ENCODE measurements at regions not wholly inside any gene's neighbourhood (a gene's known extent, or its start where the extent isn't known, plus 50 kb on each side); places are given as distances from the start of the nearest gene placed in this dataset.
"Not testable (repeated sequence)": the region's sequence is repeated elsewhere in the genome, so short reads cannot be mapped to it uniquely, and the experiment has no call there.

- no peak for DNase-seq (ENCODE audit: low read depth in 2 of 2, low spot score in 1 of 2)
Measured at GRCh38 chr13:111492958-111493357, 172.5 kb downstream of the TEX29 start.

- no peak for DNase-seq (ENCODE audit: low read depth in 2 of 2, low spot score in 1 of 2)
Measured at GRCh38 chr13:111493468-111493867, 173.0 kb downstream of the TEX29 start.

GRCh38 chr13:111494641-111495040 lies 174.2 kb downstream of the TEX29 start:
- DNase-seq (ENCODE audit: low read depth in 2 of 2, low spot score in 1 of 2): no peak

- DNase-seq (ENCODE audit: low read depth in 2 of 2, low spot score in 1 of 2): not testable (repeated sequence)
Measured at GRCh38 chr13:111501596-111502535, 181.4 kb downstream of the TEX29 start.

GRCh38 chr13:111502957-111503356 lies 182.5 kb downstream of the TEX29 start:
- DNase-seq (ENCODE audit: low read depth in 2 of 2, low spot score in 1 of 2): no peak

DNA sequence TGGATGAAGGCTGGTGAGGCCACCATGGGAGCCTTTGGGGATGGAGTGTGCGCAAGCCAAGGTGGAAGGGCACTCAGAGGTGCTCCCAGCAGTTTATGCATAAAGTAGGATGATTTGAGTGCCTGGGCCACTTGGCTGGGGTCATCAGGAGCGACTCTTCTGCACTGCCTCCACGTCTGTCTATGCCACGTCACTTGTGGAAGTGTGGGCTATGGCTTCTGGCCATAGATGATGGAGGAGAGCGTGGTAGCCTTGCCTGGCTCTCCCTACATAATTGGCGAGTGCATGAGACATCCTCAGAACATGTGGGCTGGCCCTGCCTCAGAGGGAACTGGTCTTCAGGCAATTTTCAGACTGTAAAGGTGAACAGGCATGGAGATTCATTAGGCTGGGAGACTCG lies 182.9 kb downstream of the TEX29 start:
- DNase-seq (ENCODE audit: low read depth in 2 of 2, low spot score in 1 of 2): no peak

DNA sequence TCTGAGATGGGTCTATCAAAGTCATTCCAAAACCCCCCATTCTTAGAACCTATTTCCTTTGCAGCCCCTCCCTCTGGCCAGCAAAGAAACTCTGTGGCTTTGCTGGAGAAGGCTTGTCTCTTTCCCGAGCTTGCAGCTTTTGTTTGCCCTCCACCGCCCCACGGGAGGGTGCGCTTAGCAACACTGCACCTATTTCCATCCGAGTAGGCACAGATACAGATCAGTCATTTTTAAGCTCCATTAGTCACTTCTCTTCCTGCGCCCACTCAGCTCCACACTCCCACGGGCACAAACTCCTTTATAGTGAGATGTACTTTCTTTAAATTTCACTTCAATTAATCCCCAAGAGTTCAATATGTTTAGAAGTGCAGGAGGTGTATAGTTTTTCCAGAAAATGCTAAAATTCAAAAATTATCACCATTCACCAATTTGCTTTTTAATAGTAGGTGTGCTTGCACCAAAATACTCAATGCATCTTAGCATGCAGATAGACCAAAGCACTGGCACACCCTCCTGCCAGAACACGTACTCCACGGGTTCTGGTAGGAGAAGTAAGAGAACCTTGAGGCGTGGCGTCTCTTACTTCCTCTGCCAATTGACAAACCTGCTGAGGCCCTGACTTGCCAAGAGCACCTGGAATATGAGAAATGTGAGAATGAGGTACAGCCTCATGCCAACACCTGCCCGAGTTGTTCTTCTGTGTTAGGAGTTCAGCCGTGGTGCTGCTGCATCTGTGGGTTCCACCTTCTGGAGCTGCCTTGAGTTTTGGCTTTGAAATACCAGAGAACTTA lies 183.7 kb downstream of the TEX29 start:
- no peak for DNase-seq (ENCODE audit: low read depth in 2 of 2, low spot score in 1 of 2)

DNA sequence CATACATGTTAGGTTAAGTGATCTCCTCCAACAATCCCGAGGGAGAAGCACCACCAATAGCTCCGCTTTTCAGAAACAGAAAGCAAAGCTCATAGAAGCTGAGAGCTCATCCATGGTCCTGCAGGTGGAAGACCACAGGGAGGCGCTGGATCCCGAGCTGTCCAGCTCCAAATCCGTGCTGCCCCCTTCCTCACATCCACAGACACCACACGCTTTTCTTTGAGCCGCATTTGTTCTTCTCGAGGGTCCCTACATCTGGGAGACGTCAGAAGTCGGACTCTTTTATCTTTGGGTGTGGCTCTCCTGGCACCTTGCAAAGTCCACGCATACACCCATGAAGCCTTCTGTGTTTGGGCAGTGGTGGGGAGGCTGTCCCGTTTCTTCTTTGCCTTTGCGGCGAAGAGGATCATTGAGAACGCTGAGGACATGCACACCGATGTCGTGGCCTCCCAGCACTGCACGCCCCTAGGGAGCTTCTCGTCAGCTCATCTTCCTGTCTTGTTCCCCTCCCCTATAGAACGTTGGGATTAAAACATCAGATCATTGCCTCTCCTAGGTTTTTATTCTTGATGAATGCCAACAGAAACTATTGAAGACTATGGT lies 184.8 kb downstream of the TEX29 start:
- no peak for DNase-seq (ENCODE audit: low read depth in 2 of 2, low spot score in 1 of 2)

- DNase-seq (ENCODE audit: low read depth in 2 of 2, low spot score in 1 of 2): no peak
Measured at GRCh38 chr13:111506125-111506524, 185.7 kb downstream of the TEX29 start.

DNA sequence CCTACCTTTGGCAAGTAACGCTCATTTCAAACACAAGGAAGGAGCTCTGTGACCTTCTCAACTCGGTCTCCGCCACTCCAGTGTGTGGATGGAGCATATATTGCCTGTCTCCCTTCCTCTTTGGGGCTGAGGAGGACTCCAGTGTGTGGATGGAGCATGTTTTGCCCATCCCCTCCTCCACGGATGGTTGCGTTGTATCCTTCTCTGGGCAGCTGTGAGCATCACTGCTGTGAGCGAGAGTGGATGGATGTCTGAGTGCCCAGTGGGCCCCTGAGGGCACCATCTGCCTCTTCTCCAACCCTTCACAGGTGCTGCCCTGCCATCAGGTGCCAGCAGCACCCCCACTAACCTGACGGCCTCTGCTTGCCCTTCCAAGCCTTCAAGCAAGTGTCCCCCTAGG lies 186.2 kb downstream of the TEX29 start:
- no peak for DNase-seq (ENCODE audit: low read depth in 2 of 2, low spot score in 1 of 2)

DNA sequence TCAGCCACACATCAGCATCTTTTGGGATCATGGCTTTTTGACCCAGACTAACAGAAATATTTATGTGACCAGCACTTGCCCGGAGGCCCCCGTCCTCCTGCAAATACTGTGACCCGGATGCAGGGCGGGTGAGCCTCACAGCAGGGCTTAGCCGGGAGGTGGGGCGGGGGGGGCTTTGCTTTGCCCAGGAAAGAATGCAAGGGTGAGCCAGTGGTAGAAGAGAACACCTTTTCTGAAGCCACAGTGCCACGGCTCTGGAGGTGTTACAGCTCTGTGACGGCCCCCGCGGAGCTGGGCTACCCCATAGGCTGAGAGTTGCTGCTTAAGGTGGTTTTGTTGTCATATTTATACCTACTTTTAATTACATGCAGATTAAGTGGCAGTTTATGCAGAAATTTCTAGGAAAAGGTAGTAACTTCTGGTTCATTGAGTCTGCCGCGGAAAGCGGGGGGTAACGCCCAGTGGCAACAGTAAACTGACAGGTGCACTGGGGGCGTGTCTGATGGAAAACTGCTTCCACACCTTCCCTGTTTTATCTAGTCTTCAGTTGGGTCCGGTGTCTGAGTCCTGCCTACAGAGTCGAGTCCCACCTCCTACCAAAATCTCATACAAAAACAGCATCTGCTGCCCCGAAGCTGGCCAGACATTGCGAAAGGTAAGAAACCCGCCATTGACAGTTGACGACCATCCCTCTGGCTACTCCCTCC lies 187.9 kb downstream of the TEX29 start:
- DNase-seq (ENCODE audit: low read depth in 2 of 2, low spot score in 1 of 2): no peak

- DNase-seq (ENCODE audit: low read depth in 2 of 2, low spot score in 1 of 2): no peak
Measured at GRCh38 chr13:111508902-111509509, 188.6 kb downstream of the TEX29 start.

GRCh38 chr13:111510502-111511218 lies 190.2 kb downstream of the TEX29 start:
- no peak for DNase-seq (ENCODE audit: low read depth in 2 of 2, low spot score in 1 of 2)

DNA sequence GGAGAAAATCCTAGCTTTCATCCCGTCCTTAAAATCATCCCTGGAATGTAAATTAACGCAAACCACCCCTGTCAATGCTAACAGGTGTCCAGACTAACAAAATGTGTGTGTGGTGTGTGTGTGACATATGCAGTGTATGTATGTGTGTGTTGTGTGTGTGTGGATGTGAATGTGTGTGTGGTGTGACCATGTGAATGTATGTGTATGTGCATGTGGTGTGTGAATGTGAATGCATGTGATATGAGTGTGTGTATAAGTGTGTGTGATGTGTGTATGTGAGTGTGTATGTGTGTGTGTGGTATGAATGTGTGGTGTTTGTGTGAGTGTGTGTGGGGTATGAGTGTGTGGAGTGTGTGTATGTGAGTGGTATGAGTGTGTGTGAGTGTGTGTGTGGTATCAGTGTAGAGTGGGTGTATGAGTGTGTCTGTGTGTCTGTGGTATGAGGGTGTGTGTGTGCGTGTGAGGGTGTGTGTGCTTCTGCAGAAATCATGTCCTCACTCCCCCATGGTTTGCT lies 190.8 kb downstream of the TEX29 start:
- no peak for DNase-seq (ENCODE audit: low read depth in 2 of 2, low spot score in 1 of 2)

GRCh38 chr13:111511805-111512504 lies 191.5 kb downstream of the TEX29 start:
- no peak for DNase-seq (ENCODE audit: low read depth in 2 of 2, low spot score in 1 of 2)

- DNase-seq (ENCODE audit: low read depth in 2 of 2, low spot score in 1 of 2): no peak
Measured at GRCh38 chr13:111512707-111513106, 192.3 kb downstream of the TEX29 start.

DNA sequence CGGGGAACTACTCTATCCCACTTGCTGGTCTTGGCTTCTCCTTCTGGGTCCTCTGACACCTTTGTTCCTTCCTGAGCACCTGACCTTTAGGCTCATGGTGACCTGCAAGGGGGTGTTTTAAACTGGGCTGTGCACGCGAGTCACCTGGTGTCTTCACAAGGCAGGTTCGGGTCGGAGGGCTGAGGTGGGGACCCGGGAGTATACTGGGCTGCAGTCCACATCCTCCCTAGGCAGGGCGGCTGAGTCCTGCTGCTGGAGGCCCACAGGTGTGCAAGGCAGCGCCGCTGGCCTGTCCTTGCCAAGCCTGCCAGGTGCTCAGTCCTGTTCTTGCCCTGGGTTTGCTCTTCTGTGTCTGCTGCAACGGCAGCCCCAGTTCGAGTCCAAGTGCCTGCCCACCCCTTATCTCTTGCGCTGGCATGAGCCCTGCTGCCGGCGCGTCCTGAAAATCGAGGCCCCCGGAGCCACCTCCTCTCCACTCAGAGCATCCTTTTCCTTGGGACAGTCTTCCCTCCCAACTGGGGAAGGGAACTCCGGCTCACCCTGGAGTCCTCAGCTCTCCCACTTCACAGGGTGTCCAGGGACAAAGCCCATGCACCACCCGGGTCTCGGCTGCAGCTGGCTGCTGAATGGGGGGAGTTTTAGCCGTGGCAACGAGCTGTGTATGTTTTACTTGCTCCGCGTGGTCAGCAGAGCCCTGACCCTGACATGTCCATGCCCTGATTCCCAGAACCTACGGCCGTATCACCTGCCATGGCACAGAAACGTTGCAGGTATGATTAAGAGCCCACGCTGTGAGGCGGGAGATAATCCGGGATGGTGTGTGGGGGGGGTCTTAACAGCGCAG lies 193.5 kb downstream of the TEX29 start:
- no peak for DNase-seq (ENCODE audit: low read depth in 2 of 2, low spot score in 1 of 2)

DNA sequence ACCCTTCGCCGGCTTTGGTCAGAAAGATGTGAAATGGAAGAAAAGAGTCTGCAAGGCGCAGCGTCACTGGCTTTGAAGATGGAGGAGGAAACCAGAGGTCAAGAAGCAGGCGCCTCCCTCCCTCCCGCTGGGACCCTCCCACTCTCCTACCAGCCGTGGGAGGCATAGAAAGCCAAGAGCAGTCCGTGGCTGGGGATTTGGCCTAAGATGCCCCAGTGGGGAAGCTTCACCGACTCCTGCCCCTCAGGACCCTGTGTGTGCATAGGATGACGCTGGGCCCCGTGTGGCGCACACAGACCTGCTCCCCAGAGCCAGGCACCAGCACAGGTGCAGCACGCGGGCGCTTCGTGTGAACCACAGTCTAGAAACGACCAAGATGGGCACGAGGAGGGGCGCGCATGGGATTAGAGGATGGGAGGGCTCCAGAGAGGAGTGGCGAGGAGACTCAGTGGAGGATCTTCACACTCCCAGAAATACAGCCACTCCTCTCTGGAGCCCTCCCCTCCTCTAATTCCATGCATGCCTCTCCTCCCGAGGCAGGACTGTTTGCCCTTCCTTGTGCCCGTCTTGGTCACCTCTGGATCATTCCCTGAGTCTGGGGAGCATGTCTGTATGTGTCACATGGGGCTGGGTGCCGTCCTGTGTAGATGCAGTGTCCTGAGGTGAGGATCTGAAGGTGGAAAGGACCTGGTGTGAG lies 194.3 kb downstream of the TEX29 start:
- no peak for DNase-seq (ENCODE audit: low read depth in 2 of 2, low spot score in 1 of 2)
